Astrocyte of the spinal cord (primary cell): ENCODE measurements at regions not wholly inside any gene's neighbourhood (a gene's known extent, or its start where the extent isn't known, plus 50 kb on each side); places are given as distances from the start of the nearest gene placed in this dataset.

Source experiments
- DNase-seq: peaks from one replicate; pipeline ENCODE4 v3.0.0; 2011; ENCODE audit warnings: low read depth, low spot score
- H3K4me3 ChIP-seq: 2 replicates; pipeline ENCODE4 v1.5.1; 2011; ENCODE audit warnings: low read depth, mild to moderate bottlenecking, low read length, moderate library complexity
- CTCF ChIP-seq: IDR thresholded peaks from 2 replicates; pipeline ENCODE4 v1.5.1; 2012; ENCODE audit warnings: low read depth, mild to moderate bottlenecking, low read length, inconsistent platforms
- in situ Hi-C: cut with HindIII; loops from 2 replicates; pipeline ENCODE4 v1.10.0; 2017; ENCODE audit warnings: low sequenced_read_pairs

GRCh38 chr13:102508411-102508810 is 88.4 kb upstream of the TPP2 start:
- in situ Hi-C loops = no loop called here
- no peak for DNase-seq
- no peak for TF ChIP-seq CTCF
- H3K4me3 ChIP-seq = no peak overlapping the region

GRCh38 chr13:102504002-102504401 is 92.8 kb upstream of the TPP2 start:
- no peak for DNase-seq
- no peak overlapping the region for H3K4me3 ChIP-seq
- in situ Hi-C loops = no loop called here
- no peak for TF ChIP-seq CTCF

DNA sequence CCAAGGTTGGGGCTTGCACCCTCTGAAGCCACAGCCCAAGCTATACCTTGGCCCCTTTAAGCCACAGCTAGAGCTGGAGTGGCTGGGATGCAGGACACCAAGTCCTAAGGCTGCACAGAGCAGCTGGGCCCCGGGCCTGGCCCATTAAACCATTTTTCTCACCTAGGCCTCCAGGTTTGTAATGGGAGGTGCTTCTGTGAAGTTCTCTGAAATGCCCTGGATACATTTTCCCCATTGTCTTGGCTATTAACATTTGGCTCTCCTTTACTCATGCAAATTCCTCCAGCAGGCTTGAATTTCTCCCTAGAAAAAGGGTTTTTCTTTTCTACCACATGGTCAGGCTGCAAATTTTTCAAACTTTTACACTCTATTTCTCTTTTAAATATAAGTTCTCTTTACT is 93.8 kb upstream of the FGF14 start:
- no peak for TF ChIP-seq CTCF
- in situ Hi-C loops = no loop called here
- H3K4me3 ChIP-seq = no peak overlapping the region
- DNase-seq = no peak

DNA sequence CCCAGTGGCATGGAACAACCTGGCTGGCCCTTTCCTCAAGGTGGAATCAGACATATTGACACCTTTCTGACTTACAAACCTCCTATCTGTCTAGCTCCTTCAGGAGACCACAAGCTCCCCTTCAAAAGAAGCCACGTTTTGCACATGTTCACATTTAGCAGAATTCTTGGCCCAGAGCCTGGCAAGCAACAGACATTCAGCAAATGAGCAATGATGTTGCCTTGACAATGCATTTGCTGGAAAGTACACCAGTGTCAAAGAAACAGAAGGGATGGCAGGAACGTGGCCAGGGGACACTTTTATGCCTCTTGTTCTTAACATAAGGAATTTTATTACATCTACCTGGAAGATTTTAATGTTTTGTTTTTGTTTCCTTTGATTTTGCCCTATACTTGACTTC is 85.5 kb upstream of the FGF14 start:
- DNase-seq = no peak
- TF ChIP-seq CTCF = no peak
- in situ Hi-C loops = no loop called here
- no peak overlapping the region for H3K4me3 ChIP-seq

DNA sequence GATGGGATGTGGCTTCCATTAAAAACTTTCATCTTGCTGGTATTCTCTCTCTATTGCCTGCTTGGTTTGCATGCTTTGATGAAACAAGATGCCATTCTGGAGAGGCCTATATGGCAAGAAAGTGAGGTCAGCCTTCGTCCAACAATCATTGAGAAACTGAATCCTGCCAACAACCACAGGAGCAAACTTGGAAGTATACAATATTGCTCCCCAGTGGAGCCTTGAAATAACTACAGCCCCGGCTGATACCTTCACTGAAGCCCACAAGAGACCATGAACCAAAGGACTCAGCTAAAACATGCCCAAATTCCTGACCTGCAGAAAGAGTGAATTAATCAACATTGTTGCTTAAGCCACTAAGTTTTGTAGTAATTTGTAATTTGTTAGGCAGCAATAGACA is 82.5 kb upstream of the FGF14 start:
- no peak overlapping the region for H3K4me3 ChIP-seq
- DNase-seq = peak; percentile 12
- TF ChIP-seq CTCF = no peak
- in situ Hi-C loops = no loop called here

DNA sequence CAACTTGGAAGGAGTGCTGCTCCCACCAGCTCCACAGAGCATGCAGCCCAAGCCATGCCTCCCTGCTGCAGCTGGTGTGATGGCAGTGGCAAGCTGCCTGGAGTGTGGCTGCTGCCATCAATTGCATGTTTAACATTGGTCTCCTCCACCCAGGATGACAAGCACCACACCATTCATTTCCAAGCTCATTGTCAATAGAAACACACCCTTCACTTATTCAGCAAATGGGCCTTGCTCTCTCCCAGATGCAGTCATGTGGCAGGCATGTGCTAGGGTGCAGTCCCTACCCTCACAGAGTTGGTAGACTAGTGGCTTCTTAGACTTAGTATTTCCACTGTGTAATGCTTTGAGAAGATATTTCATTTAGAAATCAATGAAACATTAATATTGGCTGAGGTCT is 70.8 kb upstream of the FGF14 start:
- no peak overlapping the region for H3K4me3 ChIP-seq
- no peak for TF ChIP-seq CTCF
- no peak for DNase-seq
- in situ Hi-C loops = no loop called here

GRCh38 chr13:102470283-102470917 is 68.6 kb upstream of the FGF14 start:
- H3K4me3 ChIP-seq = no peak overlapping the region
- DNase-seq = no peak
- in situ Hi-C loops = no loop called here
- TF ChIP-seq CTCF = no peak
